K562 (cell line): ENCODE measurements at regions not wholly inside any gene's neighbourhood (a gene's known extent, or its start where the extent isn't known, plus 50 kb on each side); places are given as distances from the start of the nearest gene placed in this dataset.

Experiments used
- ATAC-seq: fragments of 200-7000 bp; cut with Tn5 transposase; 3 replicates; pipeline ENCODE4 v1.9.1; 2020; ENCODE audit warnings: moderate library complexity
- BruUV-seq: library from RNA; stranded (reverse); fragments of 400-500 nt; replicated peaks from 2 replicates; lab custom pipeline; 2021; lab: Mats Ljungman, UMichigan
- CTCF ChIA-PET: fragments of 300-600 bp; formaldehyde crosslinking; extraction: SDS; loops from one replicate; lab custom pipeline; 2021; ENCODE audit warnings: low intra/inter-chr PET ratio; lab: Yijun Ruan, JAX
- POLR2A ChIA-PET: fragments of 300-600, 350-650 bp; sonication (Branson Sonifier 250); formaldehyde crosslinking; extraction: SDS; loops from one replicate; lab custom pipeline; 2021; ENCODE audit warnings: antibody characterized with exemption, inconsistent platforms; lab: Yijun Ruan, JAX
- DNase-seq, 4 experiments: peaks; one replicate each; pipeline versions ENCODE4 v3.0.0 to v3.0.0-alpha.2; 2011 to 2018; ENCODE audit warnings: low spot score in 3 of 4, mixed read lengths in 3 of 4; ENCODE audit errors: extremely low read depth in 1 of 4
- FAIRE-seq: peaks from 2 replicates; lab custom pipeline; 2011; peaks lifted over from hg19 to GRCh38; lab: Jason Lieb, UNC
- H2AFZ ChIP-seq: 2 replicates; pipeline ENCODE4 v1.6.0; 2011; ENCODE audit warnings: low read depth, low read length, control low read depth, inconsistent platforms
- H3K27ac ChIP-seq: fragments of 200-600 bp; 3 replicates; pipeline ENCODE4 v1.8.0; 2011; ENCODE audit warnings: low read depth, mild to moderate bottlenecking, control low read depth, inconsistent platforms, low read length, moderate library complexity, mixed read lengths; ENCODE audit errors: extremely low read depth
- H3K27me3 ChIP-seq, 2 experiments: fragments of 300-600 bp in 1 of 2; 2 replicates in 1 of 2; 3 replicates in 1 of 2; pipeline versions ENCODE4 v1.6.0 to v1.8.0; 2011; ENCODE audit warnings: inconsistent platforms in 2 of 2, low read length in 2 of 2, mild to moderate bottlenecking in 1 of 2, mixed read lengths in 1 of 2, moderate library complexity in 1 of 2; ENCODE audit not compliant: control insufficient read depth in 2 of 2, insufficient read depth in 2 of 2
- H3K36me3 ChIP-seq: fragments of 300-600 bp; 3 replicates; pipeline ENCODE4 v1.8.0; 2011; ENCODE audit warnings: mild to moderate bottlenecking, low read length, inconsistent platforms; ENCODE audit not compliant: control insufficient read depth, insufficient read depth
- H3K4me1 ChIP-seq, 2 experiments: fragments of 200-600 bp in 1 of 2; replicated peaks in 1 of 2; 2 replicates in 1 of 2; 3 replicates in 1 of 2; pipeline versions ENCODE4 v1.5.1 to v1.8.0; 2011; ENCODE audit warnings: inconsistent platforms in 2 of 2, low read length in 2 of 2, mild to moderate bottlenecking in 1 of 2, mixed read lengths in 1 of 2, moderate library complexity in 1 of 2; ENCODE audit not compliant: control insufficient read depth in 2 of 2, insufficient read depth in 2 of 2
- H3K4me2 ChIP-seq: 2 replicates; pipeline ENCODE4 v1.6.1; 2011; ENCODE audit warnings: low read length, control low read depth, inconsistent platforms, mixed read lengths; ENCODE audit not compliant: insufficient read depth
- H3K4me3 ChIP-seq: fragments of 200-600 bp; sonication (generic), shearing (Covaris generic); 2 replicates; pipeline ENCODE4 v1.5.1; 2016; ENCODE audit warnings: control low read depth, inconsistent platforms
- H3K79me2 ChIP-seq: fragments of 200-600 bp; 3 replicates; pipeline ENCODE4 v1.8.0; 2011; ENCODE audit warnings: low read length, inconsistent platforms; ENCODE audit not compliant: control insufficient read depth, insufficient read depth
- H3K9ac ChIP-seq, 2 experiments: 2 replicates each; pipeline versions ENCODE4 v1.6.0 to v1.6.1; 2011; ENCODE audit warnings: low read depth in 2 of 2, low read length in 2 of 2, control low read depth in 1 of 2, inconsistent platforms in 1 of 2, mild to moderate bottlenecking in 1 of 2, mixed read lengths in 1 of 2; ENCODE audit not compliant: insufficient read depth in 1 of 2
- H3K9me1 ChIP-seq: one replicate; pipeline ENCODE4 v1.6.0; 2011; ENCODE audit warnings: inconsistent platforms, mild to moderate bottlenecking, low read length, moderate library complexity; ENCODE audit not compliant: control insufficient read depth, insufficient read depth
- H3K9me3 ChIP-seq: replicated peaks from 2 replicates; pipeline ENCODE4 v1.5.1; 2011; ENCODE audit warnings: low read depth, low read length, inconsistent platforms; ENCODE audit not compliant: control insufficient read depth, insufficient read depth
- H4K20me1 ChIP-seq: replicated peaks from 2 replicates; pipeline ENCODE4 v1.6.1; 2011; ENCODE audit warnings: low read length, inconsistent platforms, mixed read lengths; ENCODE audit not compliant: control insufficient read depth, insufficient read depth
- BACH1 ChIP-seq: fragments of 200-800 bp; sonication (Bioruptor generic); IDR thresholded peaks from 2 replicates; pipeline ENCODE4 v1.6.1; 2016; ENCODE audit warnings: missing genetic modification characterization, missing compliant biosample characterization
- EWSR1 ChIP-seq: fragments of 450-650 bp; IDR thresholded peaks from 2 replicates; pipeline ENCODE4 v1.6.1; 2018; ENCODE audit warnings: borderline replicate concordance, mild to moderate bottlenecking, low read depth, moderate library complexity; ENCODE audit not compliant: partially characterized antibody
- GTF3C2 ChIP-seq: IDR thresholded peaks from 3 replicates; pipeline ENCODE4 v1.6.1; 2011; ENCODE audit warnings: borderline replicate concordance, mild to moderate bottlenecking, moderate library complexity; ENCODE audit not compliant: insufficient read length; ENCODE audit errors: extremely low read depth
- HBP1 ChIP-seq: fragments of 450-650 bp; formaldehyde crosslinking; IDR thresholded peaks from 2 replicates; pipeline ENCODE4 v1.4.0; 2022; ENCODE audit warnings: missing genetic modification characterization
- NFE2 ChIP-seq: IDR thresholded peaks from 2 replicates; pipeline ENCODE4 v1.6.1; 2014; ENCODE audit warnings: antibody characterized with exemption, low read depth
- ZC3H11A ChIP-seq: IDR thresholded peaks from 2 replicates; pipeline ENCODE4 v1.6.1; 2012; ENCODE audit warnings: low read depth, low read length, improper control_type of control experiment
- ZNF41 ChIP-seq: fragments of 250-450 bp; sonication (Bioruptor Pico); conservative IDR thresholded peaks from 2 replicates; pipeline ENCODE4 v1.4.0; 2020; ENCODE audit warnings: mild to moderate bottlenecking
- ZNF445 ChIP-seq: fragments of 250-450 bp; sonication (Bioruptor Pico); IDR thresholded peaks from 2 replicates; pipeline ENCODE4 v1.4.0; 2020; ENCODE audit warnings: low read depth, mild to moderate bottlenecking, moderate library complexity
- ZNF561 ChIP-seq: fragments of 450-650 bp; formaldehyde crosslinking; conservative IDR thresholded peaks from 2 replicates; pipeline ENCODE4 v1.4.0; 2020; ENCODE audit warnings: mild to moderate bottlenecking, moderate library complexity
- ZSCAN32 ChIP-seq: fragments of 450-650 bp; formaldehyde crosslinking; IDR thresholded peaks from 2 replicates; pipeline ENCODE4 v1.4.0; 2020; ENCODE audit warnings: mild to moderate bottlenecking, moderate library complexity
- in situ Hi-C: fragments of 300-500 bp; cut with MboI; formaldehyde crosslinking; loops from 4 replicates; pipeline ENCODE4 v1.15.0; 2018; ENCODE audit warnings: inconsistent platforms, mixed read lengths
- intact Hi-C: fragments of 100-400 bp; cut with micrococcal nuclease; formaldehyde crosslinking; loops from 2 replicates; pipeline ENCODE4 v1.14.2; 2022
- TF ChIP-seq, protein P1 (sequence below): IDR thresholded peaks from 2 replicates; pipeline ENCODE4 v1.6.1; 2016; ENCODE audit warnings: missing genetic modification characterization, missing compliant biosample characterization

- in situ Hi-C loops: no loop called here
- no peak for ATAC-seq
- FAIRE-seq: no peak
Measured at GRCh38 chr4:116885579-116885978, 199.8 kb downstream of the TRAM1L1 start.

More at GRCh38 chr4:116885579-116885978, 199.8 kb downstream of the TRAM1L1 start:
- Histone ChIP-seq H4K20me1 (no peaks in the 10 kb centered on the region), H3K27ac (no peak overlapping the region), H3K4me3 (no peak overlapping the region), H3K4me1 (no peaks in the 10 kb centered on the region), H2AFZ (no peak overlapping the region), H3K27me3 (no peaks in the 10 kb centered on the region), H3K79me2 (no peaks in the 10 kb centered on the region), H3K4me2 (no peak overlapping the region), H3K9me1 (no peaks in the 10 kb centered on the region), H3K36me3 (no peaks in the 10 kb centered on the region), H3K9me3 (no peaks in the 10 kb centered on the region), H3K9ac (no peak overlapping the region)
- intact Hi-C loops: no loop called here
- no peak for DNase-seq
- CTCF ChIA-PET: no interaction called here
- POLR2A ChIA-PET: no interaction called here
- TF ChIP-seq ZNF41 (CRISPR knock-in tag): no peak
- TF ChIP-seq, protein P1, sequence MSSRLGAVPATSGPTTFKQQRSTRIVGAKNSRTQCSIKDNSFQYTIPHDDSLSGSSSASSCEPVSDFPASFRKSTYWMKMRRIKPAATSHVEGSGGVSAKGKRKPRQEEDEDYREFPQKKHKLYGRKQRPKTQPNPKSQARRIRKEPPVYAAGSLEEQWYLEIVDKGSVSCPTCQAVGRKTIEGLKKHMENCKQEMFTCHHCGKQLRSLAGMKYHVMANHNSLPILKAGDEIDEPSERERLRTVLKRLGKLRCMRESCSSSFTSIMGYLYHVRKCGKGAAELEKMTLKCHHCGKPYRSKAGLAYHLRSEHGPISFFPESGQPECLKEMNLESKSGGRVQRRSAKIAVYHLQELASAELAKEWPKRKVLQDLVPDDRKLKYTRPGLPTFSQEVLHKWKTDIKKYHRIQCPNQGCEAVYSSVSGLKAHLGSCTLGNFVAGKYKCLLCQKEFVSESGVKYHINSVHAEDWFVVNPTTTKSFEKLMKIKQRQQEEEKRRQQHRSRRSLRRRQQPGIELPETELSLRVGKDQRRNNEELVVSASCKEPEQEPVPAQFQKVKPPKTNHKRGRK (tag): no peak
- no peak for TF ChIP-seq ZSCAN32
- no peak for TF ChIP-seq ZNF561 (CRISPR knock-in tag)
- TF ChIP-seq EWSR1: no peak
- no peak for TF ChIP-seq GTF3C2
- TF ChIP-seq ZC3H11A: no peak
- TF ChIP-seq NFE2: no peak
- no peak for TF ChIP-seq BACH1
- no peak for TF ChIP-seq HBP1
- no peak for TF ChIP-seq ZNF445 (CRISPR knock-in tag)
- no TSS peak for BruUV-seq
